LoVo (cell line): ENCODE measurements at regions not wholly inside any gene's neighbourhood (a gene's known extent, or its start where the extent isn't known, plus 50 kb on each side); places are given as distances from the start of the nearest gene placed in this dataset.
"Not testable (repeated sequence)": the region's sequence is repeated elsewhere in the genome, so short reads cannot be mapped to it uniquely, and the experiment has no call there.

Experiments
- DNase-seq: peaks from one replicate; pipeline ENCODE4 v3.0.0-alpha.2; 2016; ENCODE audit warnings: low spot score

DNA sequence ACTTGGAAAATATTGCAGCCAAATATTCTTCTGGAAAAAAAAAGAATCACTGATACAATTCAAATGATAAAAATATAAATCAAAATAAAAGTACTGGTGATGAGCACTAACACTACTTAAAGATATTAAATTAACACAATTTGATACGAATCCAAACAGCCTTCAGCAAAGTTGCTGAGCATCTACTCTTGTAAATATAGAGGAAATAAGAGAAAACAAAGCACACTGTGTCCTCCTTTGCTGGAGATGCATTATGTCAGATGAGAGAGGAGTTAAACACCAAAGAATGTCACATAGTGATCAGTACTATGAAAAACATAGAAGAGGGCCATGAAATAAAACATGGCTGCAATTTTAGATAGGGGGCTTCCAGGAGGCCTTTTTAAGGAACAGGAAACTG, 177.4 kb upstream of the RNPC3 start:
- no peak for DNase-seq

DNA sequence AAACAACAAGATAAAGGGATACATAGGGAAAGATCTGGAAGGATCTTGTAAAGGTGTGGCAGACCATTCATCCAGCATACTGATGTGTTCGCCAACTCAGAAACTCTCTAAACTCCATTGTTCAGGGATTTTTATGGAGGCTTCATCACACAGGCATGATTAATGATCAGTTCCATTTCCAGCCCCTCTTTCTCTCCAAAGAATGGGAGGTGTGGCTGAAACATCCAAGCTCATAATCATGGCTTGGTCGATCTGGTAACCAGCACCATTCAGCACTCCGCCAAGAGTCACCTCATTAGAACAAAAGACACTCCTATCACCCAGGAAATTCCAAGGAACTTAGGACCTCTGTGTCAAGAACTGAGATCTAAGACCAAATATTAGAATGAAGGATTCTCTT, 180.6 kb upstream of the RNPC3 start:
- DNase-seq: no peak

DNA sequence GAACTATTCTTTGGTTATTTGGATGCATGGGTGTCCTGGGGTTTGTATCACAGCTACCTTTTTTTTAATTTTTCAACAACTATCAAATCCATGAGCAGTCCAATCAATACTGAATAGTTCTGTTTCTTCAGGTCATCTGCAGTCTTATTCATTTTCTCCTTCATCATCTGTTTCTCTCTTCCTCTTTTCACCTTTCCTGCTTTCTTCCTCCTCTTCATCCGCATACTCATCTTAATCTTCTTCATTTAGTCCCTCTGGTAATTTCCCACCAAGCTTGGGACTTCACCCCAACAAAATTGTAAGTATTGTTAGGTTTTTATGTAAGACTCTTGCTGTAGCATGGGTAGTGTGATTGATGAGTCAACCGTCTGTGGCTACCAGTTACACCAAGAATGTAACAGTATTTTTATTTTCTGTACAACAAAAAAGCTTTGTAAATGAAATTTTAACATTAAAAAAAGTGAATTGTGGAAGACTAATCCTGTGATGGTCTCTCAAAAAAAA, 184.1 kb upstream of the RNPC3 start:
- DNase-seq: no peak

- DNase-seq: no peak
Measured at GRCh38 chr1:103337779-103338178, 187.7 kb upstream of the RNPC3 start.

GRCh38 chr1:103336408-103336807, 189.1 kb upstream of the RNPC3 start:
- no peak for DNase-seq

- DNase-seq: no peak
Measured at GRCh38 chr1:103333141-103333540, 192.4 kb upstream of the RNPC3 start.

- no peak for DNase-seq
Measured at GRCh38 chr1:103327054-103327719, 198.3 kb upstream of the RNPC3 start.

GRCh38 chr1:103326595-103326994, 198.9 kb upstream of the RNPC3 start:
- no peak for DNase-seq

GRCh38 chr1:103309786-103310185, 201.5 kb upstream of the COL11A1 start:
- DNase-seq: no peak

DNA sequence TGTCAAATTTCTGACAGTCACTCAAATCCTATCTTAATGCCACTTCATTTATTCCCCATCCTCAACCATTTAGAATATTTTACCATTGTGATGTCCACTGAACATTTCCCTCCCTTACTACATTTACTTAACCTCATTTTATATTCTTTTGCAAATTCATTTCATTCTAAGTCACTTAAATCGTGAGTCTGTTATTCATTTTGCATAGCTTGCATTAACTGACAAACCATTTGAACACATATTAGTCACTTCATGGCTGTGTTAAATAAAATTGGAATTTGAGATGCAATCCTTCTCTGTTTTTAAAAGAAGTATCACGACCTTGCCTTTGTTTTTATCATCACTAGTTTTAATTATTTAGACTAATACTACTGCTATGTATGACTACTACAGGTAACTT, 199.4 kb upstream of the COL11A1 start:
- no peak for DNase-seq

GRCh38 chr1:103283841-103284669, 175.7 kb upstream of the COL11A1 start:
- DNase-seq: no peak

- no peak for DNase-seq
Measured at GRCh38 chr1:103283371-103283770, 175.0 kb upstream of the COL11A1 start.

DNA sequence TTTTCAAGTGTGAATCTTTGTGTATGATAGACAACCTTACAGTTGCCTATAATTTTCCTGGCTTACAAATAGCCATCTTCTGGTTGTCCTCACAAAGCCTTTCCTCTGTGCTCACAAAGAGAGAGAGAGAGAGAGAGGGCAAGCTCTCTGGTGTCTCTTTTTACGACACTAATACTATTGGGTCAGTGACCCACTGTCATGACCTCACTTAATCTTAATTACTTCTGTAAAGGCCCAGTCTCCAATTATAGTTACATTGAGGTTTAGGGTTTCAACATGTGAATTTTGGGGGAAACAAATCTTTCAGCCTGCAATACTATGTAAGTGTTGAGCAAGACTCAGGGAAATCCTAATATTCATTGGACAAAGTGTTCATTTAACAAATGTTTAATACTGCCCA, 167.4 kb upstream of the COL11A1 start:
- no peak for DNase-seq

GRCh38 chr1:103274886-103275285, 166.6 kb upstream of the COL11A1 start:
- DNase-seq: no peak

DNA sequence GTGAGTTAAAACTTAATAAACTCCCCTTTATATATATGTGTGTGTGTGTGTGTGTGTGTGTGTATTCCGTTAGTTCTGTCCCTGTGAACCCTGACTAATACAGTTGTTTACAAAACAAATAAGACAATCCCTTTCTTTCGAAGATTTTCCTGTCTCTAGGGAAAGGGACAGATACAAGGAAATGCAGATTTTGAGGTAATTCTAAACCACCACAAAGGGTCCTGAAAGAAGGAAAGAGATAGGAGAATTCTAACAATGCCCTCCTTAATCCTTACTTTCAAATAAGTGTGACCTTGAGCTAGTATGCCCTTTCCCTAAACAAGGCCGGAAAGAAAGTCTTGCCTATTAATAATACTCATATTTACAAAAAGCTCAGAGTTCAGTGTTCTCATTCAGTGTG, 164.8 kb upstream of the COL11A1 start:
- DNase-seq: no peak

GRCh38 chr1:103271471-103271870, 163.1 kb upstream of the COL11A1 start:
- DNase-seq: not testable (repeated sequence)

- DNase-seq: no peak
Measured at GRCh38 chr1:103267893-103268292, 159.6 kb upstream of the COL11A1 start.

DNA sequence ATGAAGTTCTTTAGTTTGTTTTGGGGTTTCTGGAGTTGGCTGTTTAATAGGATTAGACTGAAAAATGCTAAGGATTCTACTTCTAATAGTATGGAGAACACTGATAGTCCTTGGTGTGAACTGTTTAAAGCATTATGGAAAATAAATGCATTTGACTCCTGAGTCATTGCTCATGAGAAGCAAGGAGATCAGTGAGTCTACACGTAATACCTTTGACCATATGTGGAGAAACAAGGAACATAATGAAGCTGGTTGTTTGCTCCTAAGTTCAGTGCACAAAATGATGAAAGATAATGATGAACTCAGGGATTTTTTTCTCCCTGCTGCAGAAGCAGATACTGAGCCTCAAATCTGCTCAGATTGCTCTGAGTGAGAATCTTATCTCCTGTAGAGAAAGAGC, 158.9 kb upstream of the COL11A1 start:
- DNase-seq: no peak

DNA sequence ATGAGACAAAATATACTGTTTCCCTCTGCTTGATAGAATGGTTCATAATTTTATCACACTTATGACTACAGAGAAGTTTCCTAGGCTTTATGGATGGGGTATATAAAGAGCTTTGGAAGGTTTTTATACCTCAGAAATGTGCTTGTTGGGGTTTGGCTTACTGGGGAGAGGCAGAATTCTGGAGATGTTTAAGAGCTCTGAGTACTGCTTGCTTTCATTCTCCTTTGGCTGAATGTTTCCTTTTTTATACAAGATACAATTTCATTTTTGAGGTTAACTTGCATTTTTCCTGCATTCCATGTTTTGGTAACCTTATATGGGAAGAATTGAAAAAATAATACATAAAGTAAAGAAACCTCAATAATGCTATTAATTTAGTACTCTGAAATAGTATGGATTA, 157.7 kb upstream of the COL11A1 start:
- DNase-seq: no peak

- no peak for DNase-seq
Measured at GRCh38 chr1:103265551-103265950, 157.2 kb upstream of the COL11A1 start.

DNA sequence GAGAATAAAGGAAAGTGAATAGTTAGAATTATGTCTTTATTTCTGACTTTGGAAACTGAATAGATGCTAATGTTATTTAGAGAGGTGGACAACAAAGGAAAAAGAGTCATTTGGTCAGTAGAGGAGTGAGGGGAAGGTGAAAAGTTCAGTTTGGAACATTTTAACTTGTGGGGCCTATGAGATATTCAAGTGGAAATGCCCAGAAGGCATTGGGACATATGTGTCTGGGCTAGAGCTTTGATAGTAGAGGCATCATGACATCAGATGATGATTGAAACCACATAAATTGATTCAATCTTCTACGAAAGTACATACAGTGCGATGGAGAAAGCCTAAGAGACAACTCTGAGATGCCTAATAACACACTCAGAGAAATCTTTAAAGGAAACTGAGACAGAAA, 151.7 kb upstream of the COL11A1 start:
- DNase-seq: no peak

DNA sequence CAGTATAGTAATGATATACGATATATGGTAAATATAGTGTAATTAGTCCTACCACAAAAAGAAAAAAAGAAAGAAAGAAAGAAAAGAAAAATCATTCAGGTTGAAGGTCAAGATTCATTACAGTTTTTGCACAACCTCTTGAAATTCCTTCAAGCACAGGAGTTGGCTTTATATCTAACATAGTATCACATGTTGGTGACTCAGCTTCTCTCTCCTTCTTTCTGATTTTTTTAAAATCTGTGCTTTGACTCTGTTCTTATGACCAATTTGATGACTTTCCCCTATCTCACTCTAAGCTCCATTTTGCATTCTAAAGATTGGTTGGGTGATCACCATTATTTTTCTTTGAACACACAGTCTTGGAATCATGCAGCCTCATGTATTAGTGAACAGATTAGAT, 148.2 kb upstream of the COL11A1 start:
- DNase-seq: no peak

DNA sequence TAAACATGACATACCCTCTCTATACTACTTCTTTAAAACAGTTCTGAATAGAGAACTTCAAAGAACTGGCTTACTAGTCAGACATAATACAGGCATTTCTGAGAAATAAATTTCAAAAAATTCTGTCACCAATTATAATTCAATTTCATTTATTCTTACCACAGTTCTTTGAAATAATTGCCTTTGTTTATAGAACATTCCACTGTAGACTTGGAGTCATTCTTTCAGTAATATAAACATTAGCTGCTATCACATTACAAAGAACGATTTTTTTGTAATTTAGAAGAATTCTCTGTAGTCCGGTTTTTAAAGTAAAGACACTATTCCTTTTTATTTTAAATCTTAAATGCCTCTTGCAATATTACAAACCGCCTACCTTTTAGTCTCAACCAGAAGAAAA, 146.4 kb upstream of the COL11A1 start:
- no peak for DNase-seq

GRCh38 chr1:103250441-103250861, 142.1 kb upstream of the COL11A1 start:
- DNase-seq: no peak
